ENCODE measurements at regions not wholly inside any gene's neighbourhood (a gene's known extent, or its start where the extent isn't known, plus 50 kb on each side); places are given as distances from the start of the nearest gene placed in this dataset.

DNA sequence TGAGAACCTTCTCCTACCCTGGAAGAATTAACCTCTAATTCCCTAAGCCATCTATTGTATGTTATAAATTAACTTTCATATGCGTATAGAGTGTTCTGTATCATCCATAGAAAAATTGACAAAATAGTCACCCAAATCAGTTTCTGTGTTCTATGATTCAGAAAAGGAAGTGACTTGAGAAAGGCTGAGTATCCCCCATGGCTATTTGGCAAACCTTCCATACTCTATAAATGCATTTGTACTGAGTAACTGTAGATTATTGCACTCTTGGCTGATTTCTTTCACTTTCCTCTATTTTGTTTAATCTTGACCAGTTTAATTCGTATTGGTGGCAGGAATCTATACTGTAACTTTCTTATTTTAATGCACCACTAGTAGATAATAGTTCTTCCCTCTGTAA is 182.2 kb downstream of the HTR7 start:
- Histone ChIP-seq H3K27me3 (peaks cover 0 to 8% (median 0%) of the 10 kb centered on the region in 9 donors), H3K36me3 (no peaks in the 10 kb centered on the region), H3K27ac (no peak overlapping the region), H3K9me3 (no peaks in the 10 kb centered on the region), H3K4me1 (no peaks in the 10 kb centered on the region), H3K4me3 (no peak overlapping the region)
- ATAC-seq, result no peak
- intact Hi-C loops (cut with DNase I), result no loop called here
- TF ChIP-seq, protein P1, sequence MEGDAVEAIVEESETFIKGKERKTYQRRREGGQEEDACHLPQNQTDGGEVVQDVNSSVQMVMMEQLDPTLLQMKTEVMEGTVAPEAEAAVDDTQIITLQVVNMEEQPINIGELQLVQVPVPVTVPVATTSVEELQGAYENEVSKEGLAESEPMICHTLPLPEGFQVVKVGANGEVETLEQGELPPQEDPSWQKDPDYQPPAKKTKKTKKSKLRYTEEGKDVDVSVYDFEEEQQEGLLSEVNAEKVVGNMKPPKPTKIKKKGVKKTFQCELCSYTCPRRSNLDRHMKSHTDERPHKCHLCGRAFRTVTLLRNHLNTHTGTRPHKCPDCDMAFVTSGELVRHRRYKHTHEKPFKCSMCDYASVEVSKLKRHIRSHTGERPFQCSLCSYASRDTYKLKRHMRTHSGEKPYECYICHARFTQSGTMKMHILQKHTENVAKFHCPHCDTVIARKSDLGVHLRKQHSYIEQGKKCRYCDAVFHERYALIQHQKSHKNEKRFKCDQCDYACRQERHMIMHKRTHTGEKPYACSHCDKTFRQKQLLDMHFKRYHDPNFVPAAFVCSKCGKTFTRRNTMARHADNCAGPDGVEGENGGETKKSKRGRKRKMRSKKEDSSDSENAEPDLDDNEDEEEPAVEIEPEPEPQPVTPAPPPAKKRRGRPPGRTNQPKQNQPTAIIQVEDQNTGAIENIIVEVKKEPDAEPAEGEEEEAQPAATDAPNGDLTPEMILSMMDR (IDR thresholded peaks at IDR 0.05), result no peak
- TF ChIP-seq POLR2A (IDR thresholded peaks at IDR 0.05), result no peak
- WGBS, 4 donors, result 73 to 76% (median 73%) methylated on average over 2 of the region's 2 CpGs
- DNase-seq, result no peak

Measured in heart left ventricle (tissue), 16 donors.